H1 (cell line): ENCODE measurements at regions not wholly inside any gene's neighbourhood (a gene's known extent, or its start where the extent isn't known, plus 50 kb on each side); places are given as distances from the start of the nearest gene placed in this dataset.
A peak's percentile ranks its signal among the peaks of the same experiment; 100 is the strongest.

ENCODE experiments used
- ATF3 ChIP-seq: IDR thresholded peaks from 2 replicates; pipeline ENCODE4 v1.6.1; 2011; ENCODE audit warnings: low read depth, mild to moderate bottlenecking, low read length; ENCODE audit not compliant: insufficient read depth
- PHF8 ChIP-seq: fragments of 200-600 bp; sonication (generic); conservative IDR thresholded peaks from 2 replicates; pipeline ENCODE4 v1.7.1; 2012; ENCODE audit warnings: low read depth, mild to moderate bottlenecking, inconsistent platforms, low read length, moderate library complexity
- POLR2A ChIP-seq, 2 experiments: IDR thresholded peaks; 1 replicate in 1 of 2; 2 replicates in 1 of 2; pipeline ENCODE4 v1.6.1; 2011; ENCODE audit warnings: low read depth in 2 of 2, low read length in 2 of 2, mild to moderate bottlenecking in 2 of 2; ENCODE audit errors: control extremely low read depth in 1 of 2
- RAD21 ChIP-seq, 2 experiments: IDR thresholded peaks in 1 of 2; conservative IDR thresholded peaks in 1 of 2; 2 replicates each; pipeline ENCODE4 v1.6.1; 2011; ENCODE audit warnings: low read depth in 2 of 2, low read length in 2 of 2, improper control_type of control experiment in 1 of 2, inconsistent platforms in 1 of 2, mild to moderate bottlenecking in 1 of 2, moderate library complexity in 1 of 2
- RBBP5 ChIP-seq: IDR thresholded peaks from 2 replicates; pipeline ENCODE4 v1.7.1; 2012; ENCODE audit warnings: low read depth, mild to moderate bottlenecking, inconsistent platforms, low read length, moderate library complexity, borderline replicate concordance
- RNF2 ChIP-seq: fragments of 200-900, 300-1000 bp; sonication (generic); IDR thresholded peaks from 2 replicates; pipeline ENCODE4 v1.7.1; 2016; ENCODE audit warnings: borderline replicate concordance, low read depth, mild to moderate bottlenecking, antibody characterized with exemption, low read length; ENCODE audit not compliant: poor library complexity, severe bottlenecking; ENCODE audit errors: missing control alignments
- SIN3A ChIP-seq, 2 experiments: IDR thresholded peaks in 1 of 2; conservative IDR thresholded peaks in 1 of 2; 2 replicates each; pipeline ENCODE4 v1.6.1; 2011 to 2012; ENCODE audit warnings: low read length in 2 of 2, improper control_type of control experiment in 1 of 2, low read depth in 1 of 2, mild to moderate bottlenecking in 1 of 2
- TAF7 ChIP-seq: optimal IDR thresholded peaks from 2 replicates; pipeline ENCODE3; 2011; ENCODE audit warnings: low read depth, mild to moderate bottlenecking, inconsistent platforms, low read length, moderate library complexity, borderline replicate concordance
- TCF12 ChIP-seq: IDR thresholded peaks from 2 replicates; pipeline ENCODE4 v1.6.1; 2011; ENCODE audit warnings: low read depth, mild to moderate bottlenecking, low read length
- YY1 ChIP-seq: IDR thresholded peaks from 2 replicates; pipeline ENCODE4 v1.6.1; 2011; ENCODE audit warnings: low read depth, mild to moderate bottlenecking, low read length

DNA sequence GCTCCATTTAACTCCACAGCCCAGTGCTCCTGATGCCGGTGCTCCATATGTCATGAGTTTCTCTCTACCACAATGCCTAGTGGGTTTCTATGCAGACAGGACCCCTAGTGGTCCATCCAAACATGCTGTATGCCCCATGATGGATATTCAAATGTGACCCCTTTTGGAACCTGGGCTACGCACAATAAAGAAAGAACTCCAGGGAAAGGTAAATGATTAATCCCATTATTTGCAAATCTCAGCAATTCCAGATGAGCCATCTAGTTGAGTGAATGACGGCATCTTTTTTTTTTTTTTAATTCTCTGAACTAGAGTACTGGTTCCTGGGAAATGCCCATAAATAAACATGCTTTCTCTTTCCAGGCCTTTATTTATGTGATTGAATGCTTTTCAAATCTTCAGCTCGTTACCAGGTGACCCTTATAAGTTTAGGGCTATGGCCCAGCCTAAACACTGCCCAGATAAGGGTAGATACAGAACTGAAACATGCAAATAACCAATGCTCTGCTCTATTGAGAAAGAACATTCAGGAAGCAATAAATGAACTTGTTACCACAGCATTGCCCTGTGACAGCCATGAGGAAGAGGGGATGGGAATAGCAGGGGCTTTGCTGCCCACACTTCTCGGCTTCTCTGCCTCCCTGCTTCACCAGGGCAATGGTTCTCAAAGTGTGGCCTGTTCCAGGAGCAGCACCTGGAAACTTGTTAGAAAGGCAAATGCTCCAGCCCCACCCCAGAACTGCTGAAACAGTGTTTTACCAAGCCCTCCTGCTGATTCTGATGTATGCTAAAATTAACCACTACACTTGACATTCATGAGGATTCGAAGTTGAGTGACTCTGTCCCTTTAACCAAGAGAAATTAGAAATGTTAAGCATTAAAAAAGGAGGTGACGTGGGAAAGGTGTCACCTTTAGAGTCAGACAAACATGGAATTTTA lies 151.7 kb downstream of the SEC16B start (continued):
- TF ChIP-seq SIN3A (conservative IDR thresholded peaks at IDR 0.05 in 1 of 2, IDR thresholded peaks at IDR 0.05 in 1 of 2; ENCODE audit: low read depth in 1 of 2, low read length in 2 of 2) (no peak), RAD21 (IDR thresholded peaks at IDR 0.05 in 1 of 2, conservative IDR thresholded peaks at IDR 0.05 in 1 of 2; ENCODE audit: low read depth in 2 of 2, low read length in 2 of 2) (0 out of 4 replicates have a peak, but pooled peaks of 1 of the 2 experiments have one; percentile 2), RBBP5 (no peak), ATF3 (no peak), PHF8 (no peak), YY1 (no peak), RNF2 (no peak), TAF7 (no peak), POLR2A (IDR thresholded peaks at IDR 0.05; ENCODE audit: control extremely low read depth in 1 of 2, low read depth in 2 of 2, low read length in 2 of 2) (no peak), TCF12 (no peak)
